ENCODE measurements at regions not wholly inside any gene's neighbourhood (a gene's known extent, or its start where the extent isn't known, plus 50 kb on each side); places are given as distances from the start of the nearest gene placed in this dataset.

GRCh38 chr3:110528305-110529121 is 543.1 kb upstream of the NECTIN3 start:
- Histone ChIP-seq H3K27me3 (ENCODE audit: low read depth) (no peaks in the 10 kb centered on the region), H3K27ac (replicated peaks) (no peak overlapping the region), H3K36me3 (no peaks in the 10 kb centered on the region), H3K4me3 (no peak overlapping the region), H3K9me3 (replicated peaks) (no peaks in the 10 kb centered on the region), H3K4me1 (no peaks in the 10 kb centered on the region)
- TF ChIP-seq CTCF (IDR thresholded peaks at IDR 0.05; ENCODE audit: borderline replicate concordance), result no peak
- intact Hi-C loops (cut with micrococcal nuclease), result no loop called here
- DNase-seq, result no peak

- intact Hi-C loops (cut with micrococcal nuclease), result no loop called here
- Histone ChIP-seq H3K27me3 (ENCODE audit: low read depth) (no peaks in the 10 kb centered on the region), H3K4me1 (no peaks in the 10 kb centered on the region), H3K9me3 (replicated peaks) (no peaks in the 10 kb centered on the region), H3K36me3 (no peaks in the 10 kb centered on the region), H3K4me3 (no peak overlapping the region), H3K27ac (replicated peaks) (no peak overlapping the region)
- no peak for DNase-seq
- no peak for TF ChIP-seq CTCF (IDR thresholded peaks at IDR 0.05; ENCODE audit: borderline replicate concordance)
Observed at GRCh38 chr3:110530902-110531301, 540.7 kb upstream of the NECTIN3 start.

GRCh38 chr3:110533089-110533488 is 538.5 kb upstream of the NECTIN3 start:
- no peak for TF ChIP-seq CTCF (IDR thresholded peaks at IDR 0.05; ENCODE audit: borderline replicate concordance)
- intact Hi-C loops (cut with micrococcal nuclease), result no loop called here
- no peak overlapping the region for H3K4me3 ChIP-seq
- H3K36me3 ChIP-seq, result no peaks in the 10 kb centered on the region
- no peak for DNase-seq
- no peaks in the 10 kb centered on the region for H3K27me3 ChIP-seq (ENCODE audit: low read depth)
- no peak overlapping the region for H3K27ac ChIP-seq (replicated peaks)
- H3K9me3 ChIP-seq (replicated peaks), result no peaks in the 10 kb centered on the region
- H3K4me1 ChIP-seq, result no peaks in the 10 kb centered on the region

- Histone ChIP-seq H3K4me1 (no peaks in the 10 kb centered on the region), H3K36me3 (no peaks in the 10 kb centered on the region), H3K4me3 (no peak overlapping the region), H3K9me3 (replicated peaks) (peaks cover 3% of the 10 kb centered on the region), H3K27ac (replicated peaks) (no peak overlapping the region), H3K27me3 (ENCODE audit: low read depth) (no peaks in the 10 kb centered on the region)
- intact Hi-C loops (cut with micrococcal nuclease), result no loop called here
- no peak for DNase-seq
- no peak for TF ChIP-seq CTCF (IDR thresholded peaks at IDR 0.05; ENCODE audit: borderline replicate concordance)
Observed at GRCh38 chr3:110542552-110543150, 529.0 kb upstream of the NECTIN3 start.

GRCh38 chr3:110544730-110545129 is 526.9 kb upstream of the NECTIN3 start:
- no peaks in the 10 kb centered on the region for H3K27me3 ChIP-seq (ENCODE audit: low read depth)
- peaks cover 3% of the 10 kb centered on the region for H3K9me3 ChIP-seq (replicated peaks)
- no peak overlapping the region for H3K27ac ChIP-seq (replicated peaks)
- DNase-seq, result no peak
- no peaks in the 10 kb centered on the region for H3K4me1 ChIP-seq
- no peaks in the 10 kb centered on the region for H3K36me3 ChIP-seq
- H3K4me3 ChIP-seq, result no peak overlapping the region
- TF ChIP-seq CTCF (IDR thresholded peaks at IDR 0.05; ENCODE audit: borderline replicate concordance), result no peak
- intact Hi-C loops (cut with micrococcal nuclease), result no loop called here
